Nephron (organoid): ENCODE measurements at regions not wholly inside any gene's neighbourhood (a gene's known extent, or its start where the extent isn't known, plus 50 kb on each side); places are given as distances from the start of the nearest gene placed in this dataset.

Experiments
- H3K27ac Mint-ChIP-seq, 3 experiments: 2 replicates each; pipeline ENCODE4 v1.8.0; 2020; ENCODE audit warnings: mixed read lengths in 3 of 3, mild to moderate bottlenecking in 2 of 3, moderate library complexity in 1 of 3
- H3K27me3 Mint-ChIP-seq: 2 replicates; pipeline ENCODE4 v1.8.0; 2021; ENCODE audit warnings: low read depth, mild to moderate bottlenecking, moderate library complexity, mixed read lengths
- H3K36me3 Mint-ChIP-seq: 2 replicates; pipeline ENCODE4 v1.8.0; 2020; ENCODE audit warnings: low read depth, mixed read lengths
- H3K4me1 Mint-ChIP-seq: 2 replicates; pipeline ENCODE4 v1.8.0; 2020; ENCODE audit warnings: mixed read lengths
- H3K4me3 Mint-ChIP-seq, 3 experiments: 2 replicates each; pipeline ENCODE4 v1.8.0; 2020; ENCODE audit warnings: mild to moderate bottlenecking in 3 of 3, mixed read lengths in 3 of 3, moderate library complexity in 2 of 3
- H3K9me3 Mint-ChIP-seq: 2 replicates; pipeline ENCODE4 v1.8.0; 2020; ENCODE audit warnings: mixed read lengths
- CTCF ChIP-seq, 3 experiments: fragments of 200-600 bp; sonication (generic); IDR thresholded peaks; one replicate each; pipeline ENCODE4 v1.5.0; 2021; ENCODE audit warnings: antibody characterized with exemption in 3 of 3; ENCODE audit not compliant: unreplicated experiment in 3 of 3

- H3K4me3 Mint-ChIP-seq, result no peak overlapping the region
- H3K9me3 Mint-ChIP-seq, result peaks cover 2% of the 10 kb centered on the region
- H3K36me3 Mint-ChIP-seq, result no peaks in the 10 kb centered on the region
- TF ChIP-seq CTCF (IDR thresholded peaks at IDR 0.05; ENCODE audit: unreplicated experiment in 3 of 3), result no peak
- no peaks in the 10 kb centered on the region for H3K27me3 Mint-ChIP-seq
- no peak overlapping the region for H3K27ac Mint-ChIP-seq
- no peaks in the 10 kb centered on the region for H3K4me1 Mint-ChIP-seq
These were observed 150.0 kb upstream of the LRP1B start for GRCh38 chr2:142280831-142281230.

- no peak overlapping the region for H3K4me3 Mint-ChIP-seq
- TF ChIP-seq CTCF (IDR thresholded peaks at IDR 0.05; ENCODE audit: unreplicated experiment in 3 of 3), result no peak
- H3K9me3 Mint-ChIP-seq, result no peaks in the 10 kb centered on the region
- H3K4me1 Mint-ChIP-seq, result peaks cover 8% of the 10 kb centered on the region
- H3K27me3 Mint-ChIP-seq, result peaks cover 4% of the 10 kb centered on the region
- H3K36me3 Mint-ChIP-seq, result no peaks in the 10 kb centered on the region
- H3K27ac Mint-ChIP-seq, result no peak overlapping the region
These were observed 140.2 kb upstream of the LRP1B start for GRCh38 chr2:142270990-142271389.

GRCh38 chr2:142270291-142270690 lies 139.5 kb upstream of the LRP1B start:
- no peak for TF ChIP-seq CTCF (IDR thresholded peaks at IDR 0.05; ENCODE audit: unreplicated experiment in 3 of 3)
- Mint-ChIP-seq H3K4me1 (peaks cover 8% of the 10 kb centered on the region), H3K4me3 (no peak overlapping the region), H3K27me3 (peaks cover 4% of the 10 kb centered on the region), H3K27ac (no peak overlapping the region), H3K9me3 (no peaks in the 10 kb centered on the region), H3K36me3 (no peaks in the 10 kb centered on the region)

- H3K4me3 Mint-ChIP-seq, result no peak overlapping the region
These were observed 128.5 kb upstream of the LRP1B start for GRCh38 chr2:142259356-142259755.

GRCh38 chr2:142254031-142254430 lies 123.2 kb upstream of the LRP1B start:
- Mint-ChIP-seq H3K4me3 (no peak overlapping the region), H3K9me3 (peaks cover 4% of the 10 kb centered on the region), H3K27me3 (no peaks in the 10 kb centered on the region), H3K4me1 (no peaks in the 10 kb centered on the region), H3K36me3 (no peaks in the 10 kb centered on the region), H3K27ac (no peak overlapping the region)
- TF ChIP-seq CTCF (IDR thresholded peaks at IDR 0.05; ENCODE audit: unreplicated experiment in 3 of 3), result no peak

More at GRCh38 chr2:142259356-142259755, 128.5 kb upstream of the LRP1B start:
- Mint-ChIP-seq H3K27me3 (no peaks in the 10 kb centered on the region), H3K27ac (no peak overlapping the region), H3K4me1 (no peaks in the 10 kb centered on the region), H3K9me3 (peaks cover 9% of the 10 kb centered on the region), H3K36me3 (no peaks in the 10 kb centered on the region)
- TF ChIP-seq CTCF (IDR thresholded peaks at IDR 0.05; ENCODE audit: unreplicated experiment in 3 of 3), result no peak

- TF ChIP-seq CTCF (IDR thresholded peaks at IDR 0.05; ENCODE audit: unreplicated experiment in 3 of 3), result no peak
- Mint-ChIP-seq H3K36me3 (no peaks in the 10 kb centered on the region), H3K27me3 (no peaks in the 10 kb centered on the region), H3K4me1 (peaks cover 10% of the 10 kb centered on the region), H3K27ac (no peak overlapping the region), H3K4me3 (no peak overlapping the region), H3K9me3 (no peaks in the 10 kb centered on the region)
These were observed 110.2 kb upstream of the LRP1B start for GRCh38 chr2:142241016-142241415.
